IPS DF 19.7 (cell line): ENCODE measurements at regions not wholly inside any gene's neighbourhood (a gene's known extent, or its start where the extent isn't known, plus 50 kb on each side); places are given as distances from the start of the nearest gene placed in this dataset.

Source experiments
- DNase-seq: peaks from one replicate; pipeline ENCODE4 v3.0.0-alpha.2; 2013; ENCODE audit warnings: low read depth, low spot score

DNA sequence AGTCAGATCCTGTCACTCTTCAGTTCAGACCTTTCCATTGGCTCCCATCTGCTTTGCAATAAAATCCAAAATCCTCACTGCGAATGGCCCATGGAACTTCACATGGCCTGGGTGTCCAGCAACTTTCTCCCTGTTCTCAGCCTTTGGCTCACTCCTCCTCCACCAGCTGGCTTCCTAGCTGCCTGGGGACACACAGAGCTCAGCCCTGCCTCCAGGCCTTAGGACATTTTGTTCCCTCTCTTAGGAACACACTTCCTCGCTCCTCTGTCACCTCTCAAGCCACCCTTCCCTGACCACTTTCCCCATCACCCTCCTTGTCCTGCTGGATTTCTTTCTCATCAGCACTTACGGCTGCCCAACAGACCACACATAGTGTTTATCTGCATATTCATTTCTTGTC lies 419.6 kb downstream of the MED13L start:
- no peak for DNase-seq

DNA sequence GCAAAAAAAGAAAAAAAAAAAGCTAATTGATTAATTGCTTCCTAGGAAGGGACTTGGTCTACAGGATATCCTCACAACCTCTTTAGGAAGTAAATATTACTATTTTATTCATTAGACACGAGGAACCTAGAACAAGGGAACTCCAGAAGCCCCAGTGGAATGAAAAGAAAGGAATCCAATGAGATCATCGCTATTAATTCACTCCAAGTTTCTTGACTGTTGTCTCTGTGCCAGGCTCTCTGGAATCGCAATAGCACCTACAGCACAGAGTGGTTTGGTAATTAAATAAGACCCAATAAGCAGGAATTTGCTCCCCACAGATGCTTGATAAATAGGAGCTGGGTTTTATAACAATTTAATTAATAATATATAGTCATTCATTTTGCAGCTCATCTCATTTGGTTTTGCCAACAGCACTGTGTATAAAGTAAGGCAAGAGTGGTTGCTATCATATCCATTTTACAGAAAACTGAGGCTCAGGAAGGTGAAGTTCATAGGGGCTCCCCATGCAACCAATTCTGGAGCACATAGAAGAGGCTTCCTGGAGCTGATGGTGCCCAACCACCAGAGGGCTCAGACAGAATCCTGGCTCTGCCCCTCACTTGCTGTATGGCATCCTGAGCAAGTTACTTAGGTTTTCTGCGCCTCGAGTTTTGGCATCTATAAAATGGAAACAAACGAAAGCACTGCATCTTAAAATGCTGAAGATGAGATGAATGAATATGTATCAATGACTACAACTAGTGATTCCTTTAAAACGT lies 420.2 kb downstream of the MED13L start:
- no peak for DNase-seq

DNA sequence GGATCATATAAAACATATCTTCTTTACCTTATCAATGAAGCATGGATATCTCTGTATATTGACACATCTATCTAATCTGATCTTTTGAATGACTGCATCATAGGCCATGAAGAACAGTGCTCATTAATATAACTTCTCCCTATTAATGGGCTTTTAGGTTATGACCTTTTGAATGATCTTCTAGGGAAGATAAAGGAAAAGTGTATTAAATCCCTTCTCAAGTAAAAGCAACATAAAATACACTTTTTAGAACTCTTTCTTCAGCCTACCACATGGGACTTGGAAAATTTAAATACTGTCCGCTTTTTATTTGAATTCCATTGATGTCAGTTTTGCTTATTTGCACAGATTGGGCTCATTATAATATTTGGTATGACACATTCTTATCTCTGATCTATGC lies 425.4 kb downstream of the MED13L start:
- DNase-seq, result no peak

DNA sequence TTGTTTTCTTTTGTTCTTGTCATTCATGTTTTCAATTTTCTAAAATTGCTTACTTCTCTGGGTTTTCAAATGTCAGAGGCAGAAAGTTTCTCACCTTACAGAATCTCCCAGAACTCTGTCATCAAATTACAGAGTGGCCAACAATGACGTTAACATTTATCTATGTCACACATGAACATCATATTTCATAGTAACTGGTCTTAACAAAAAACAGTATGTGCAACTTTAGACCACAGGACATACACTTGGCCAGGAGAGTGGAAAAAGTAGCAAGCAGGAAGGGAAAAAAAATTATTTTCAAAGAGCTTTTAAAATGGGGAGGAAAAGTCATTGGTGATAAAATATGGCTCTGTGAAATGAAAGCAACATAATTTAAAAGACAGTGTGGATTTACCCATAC lies 426.5 kb downstream of the MED13L start:
- DNase-seq, result no peak

DNA sequence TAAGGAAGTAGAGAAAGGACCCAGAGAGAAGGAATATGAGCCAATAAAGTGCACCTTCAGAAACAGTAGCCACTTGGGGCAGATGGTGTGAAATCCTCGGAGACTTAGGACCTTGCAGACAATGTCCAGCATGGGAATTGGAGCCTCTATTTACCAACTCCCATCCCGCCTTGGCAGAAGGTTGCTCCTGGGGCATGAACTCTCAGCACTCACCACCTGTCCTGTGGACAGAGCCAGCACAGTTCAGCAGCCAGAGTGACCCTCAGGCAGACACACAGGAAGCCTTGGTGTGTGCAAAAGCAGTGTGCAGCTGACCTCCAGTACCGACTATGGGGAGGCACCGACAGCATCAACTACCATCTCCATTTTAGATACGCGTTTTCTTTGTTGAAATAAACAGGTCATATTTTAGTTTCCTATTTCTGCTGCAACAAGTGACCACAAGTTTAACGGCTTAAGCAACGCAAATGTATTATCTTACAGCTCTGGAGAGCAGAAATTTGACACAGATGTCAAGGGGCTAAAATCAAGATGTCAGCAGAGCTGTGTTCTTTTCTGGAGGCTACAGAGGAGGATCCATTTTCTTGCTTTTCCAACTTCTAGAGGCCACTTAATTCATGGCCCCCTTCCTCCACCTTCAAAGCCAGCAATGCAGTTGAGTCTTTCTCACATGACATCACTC lies 428.1 kb downstream of the MED13L start:
- no peak for DNase-seq

DNA sequence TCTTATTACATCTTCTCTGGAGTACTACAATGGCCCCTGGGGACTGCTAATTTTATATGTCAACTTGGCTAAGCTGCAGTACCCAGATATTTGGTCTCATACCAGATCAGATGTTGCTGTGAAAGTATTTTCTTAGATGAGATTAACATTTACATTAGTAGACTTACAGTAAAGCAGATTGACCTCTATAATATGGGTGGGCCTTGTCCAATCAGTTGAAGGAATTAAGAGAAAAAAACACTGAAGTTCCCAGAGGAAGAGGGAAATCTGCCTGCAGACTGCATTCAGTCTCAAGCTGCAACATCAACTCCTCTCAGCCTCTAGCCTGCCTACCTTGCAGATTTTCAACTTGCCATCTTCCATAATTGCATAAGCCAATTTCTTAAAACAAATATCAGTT lies 430.1 kb downstream of the MED13L start:
- DNase-seq, result no peak

DNA sequence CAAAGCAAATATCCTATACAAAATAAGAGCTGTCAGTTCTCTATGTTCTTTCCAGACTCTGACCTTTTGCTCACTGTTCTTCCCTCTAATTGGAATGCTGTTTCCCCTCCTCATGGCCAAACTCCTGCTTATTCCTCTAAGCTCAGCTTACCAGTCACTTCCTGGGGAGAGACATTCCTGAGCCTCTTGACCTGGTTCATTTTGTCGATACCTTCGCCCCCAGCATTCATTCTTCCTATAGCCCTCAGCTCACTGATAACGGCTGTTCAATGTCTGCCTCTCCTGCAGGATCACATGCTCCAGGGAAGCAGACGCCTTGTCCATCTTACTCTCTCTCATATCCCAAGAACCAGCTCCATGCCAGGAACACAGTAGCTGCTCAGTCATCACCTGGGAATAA lies 431.0 kb downstream of the MED13L start:
- DNase-seq, result no peak

DNA sequence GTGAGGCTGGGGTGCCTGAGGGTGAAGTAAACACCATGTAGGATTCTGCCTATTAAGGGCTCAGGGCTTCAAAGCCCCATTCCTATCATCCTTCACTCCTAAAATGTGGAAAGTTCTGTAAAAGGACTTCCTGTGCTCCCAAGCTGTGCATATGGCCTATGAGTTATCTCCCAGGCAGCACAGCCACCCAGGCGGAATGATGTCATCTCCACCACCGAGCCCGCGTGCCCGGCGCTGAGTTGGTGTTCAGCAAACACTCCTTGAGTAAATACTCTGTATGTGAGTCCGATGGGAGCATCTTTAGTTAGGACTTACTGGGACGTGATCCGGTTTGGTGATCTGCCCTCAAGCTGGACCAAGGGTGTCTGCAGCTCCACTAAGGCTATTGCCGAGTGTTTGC lies 437.3 kb downstream of the MED13L start:
- no peak for DNase-seq

DNA sequence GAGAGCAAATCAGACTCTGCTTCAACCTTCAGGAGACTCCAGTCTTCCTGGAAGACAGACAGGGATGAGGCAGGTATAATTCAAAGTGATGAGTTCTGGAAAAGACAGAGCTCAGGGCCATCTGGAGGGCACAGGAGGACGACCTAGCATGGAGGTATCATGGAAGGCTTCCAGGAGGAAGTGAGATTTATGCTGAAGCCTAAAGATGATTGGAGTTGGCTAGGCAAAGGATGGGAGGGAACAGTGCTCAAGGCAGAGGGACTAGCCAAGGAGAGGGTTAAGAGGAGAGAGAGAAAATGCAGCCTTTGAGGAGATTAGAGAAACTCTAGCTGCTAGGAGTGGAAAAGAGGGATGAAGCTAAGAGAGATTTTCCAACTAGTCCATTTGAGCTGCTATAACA lies 438.5 kb downstream of the MED13L start:
- no peak for DNase-seq

DNA sequence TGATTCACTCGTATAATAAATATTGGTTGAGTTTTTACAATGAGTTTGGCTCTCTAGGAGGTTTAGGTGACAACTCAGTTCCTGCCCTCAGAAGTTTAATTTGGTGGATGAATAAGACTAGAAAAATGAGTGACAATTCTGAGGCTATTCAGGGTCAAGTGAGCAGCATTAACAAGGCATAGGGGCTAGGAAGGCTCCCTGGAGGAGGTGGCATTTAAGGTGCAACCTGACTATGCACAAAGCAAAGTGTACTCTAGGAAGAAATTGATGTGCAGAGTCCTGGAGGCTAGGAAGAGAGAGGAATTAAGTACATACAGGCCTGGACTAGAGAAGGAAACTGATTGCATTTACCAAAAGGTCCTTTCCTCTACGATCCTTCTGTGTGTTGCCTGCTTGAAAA lies 440.3 kb downstream of the MED13L start:
- no peak for DNase-seq

DNA sequence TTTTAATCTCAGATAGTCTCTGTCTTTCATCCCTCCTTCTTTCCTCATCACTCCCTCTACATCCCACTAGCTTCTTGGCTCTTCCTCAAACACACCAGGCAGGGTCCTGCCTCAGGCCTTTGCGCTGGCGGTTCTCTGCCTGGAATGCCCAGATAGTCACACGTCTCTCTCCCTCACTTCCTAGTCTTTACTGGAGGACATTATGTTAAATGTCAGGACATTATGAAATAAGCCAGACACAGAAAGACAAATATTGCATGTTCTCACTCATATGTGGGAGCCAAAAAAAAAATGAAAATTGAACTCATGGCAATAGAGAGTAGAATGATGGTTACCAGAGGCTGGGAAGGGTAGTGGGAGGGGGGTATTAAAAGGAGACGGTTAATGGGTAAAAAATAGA lies 442.0 kb downstream of the MED13L start:
- DNase-seq, result no peak

DNA sequence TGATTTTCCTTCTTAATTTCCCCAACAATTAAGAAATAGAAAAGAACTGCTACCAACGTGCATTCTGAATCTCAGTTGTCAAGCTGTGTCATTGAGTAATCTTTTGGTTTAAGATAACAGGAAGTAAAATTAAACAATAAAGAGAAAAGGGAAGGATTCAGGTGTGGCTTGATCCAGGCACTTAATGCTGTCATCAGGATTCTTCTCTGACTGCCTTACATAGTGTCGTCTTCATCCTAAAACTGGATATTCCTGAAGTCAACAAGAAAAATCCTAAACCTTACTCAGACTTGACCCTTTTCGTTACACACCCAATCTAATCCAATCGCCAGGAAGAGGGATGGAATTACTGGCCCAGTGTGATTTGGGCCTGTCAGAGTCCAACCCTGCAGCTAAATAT lies 443.8 kb downstream of the MED13L start:
- DNase-seq, result no peak

DNA sequence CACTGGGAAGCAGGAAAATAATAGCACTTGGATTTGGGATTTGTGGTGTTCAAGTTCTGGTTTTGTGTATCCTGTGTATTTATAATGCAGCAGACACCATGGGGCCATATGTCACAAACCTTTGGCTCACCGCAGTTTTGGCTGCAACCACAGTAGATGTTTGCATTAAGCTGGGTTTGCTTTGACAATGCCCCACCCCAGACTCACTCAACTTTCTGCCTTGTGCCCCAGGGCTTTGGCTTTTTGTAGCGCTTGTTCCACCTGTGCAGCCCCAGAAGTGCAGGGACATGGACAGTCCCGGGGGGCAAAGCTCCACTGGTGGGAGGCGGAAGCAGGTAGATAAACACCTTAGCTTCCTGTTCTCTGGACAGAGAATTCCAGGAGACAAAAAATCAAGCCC lies 446.9 kb downstream of the MED13L start:
- no peak for DNase-seq

DNA sequence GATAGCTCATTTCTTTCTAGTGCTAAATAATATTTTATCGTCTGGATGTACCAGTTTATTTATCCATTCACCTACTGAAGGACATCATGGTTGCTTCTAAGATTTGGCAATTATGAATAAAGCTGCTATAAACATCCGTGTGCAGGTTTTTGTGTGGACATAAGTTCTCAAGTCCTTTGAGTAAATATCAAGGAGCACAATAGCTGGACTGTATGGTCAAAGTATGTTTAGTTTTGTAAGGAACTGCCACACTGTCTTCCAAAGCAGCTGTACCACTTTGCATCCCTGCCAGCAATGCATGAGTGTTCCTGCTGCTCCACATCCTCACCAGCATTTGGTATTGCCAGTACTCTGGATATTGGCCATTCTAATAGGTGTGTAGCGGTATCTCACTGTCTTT lies 447.4 kb downstream of the MED13L start:
- DNase-seq, result no peak

DNA sequence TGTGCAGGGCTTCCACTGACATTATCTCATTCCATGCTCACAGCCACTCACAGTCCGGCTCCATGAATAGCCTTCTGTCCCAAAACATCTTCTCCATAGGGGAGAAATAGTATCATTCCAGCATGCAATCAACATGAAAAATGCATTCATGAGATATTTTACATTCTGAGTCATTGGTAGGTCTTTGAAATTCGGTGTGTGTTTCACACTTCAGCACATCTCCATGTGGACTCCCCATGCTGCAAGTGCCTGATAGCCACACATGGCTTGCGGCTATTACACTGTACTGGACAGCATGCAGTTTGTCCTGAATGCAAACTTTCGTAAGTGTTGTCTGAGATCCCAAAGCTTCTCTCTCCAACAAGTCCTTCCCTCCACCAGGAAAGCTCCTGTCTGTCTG lies 449.3 kb downstream of the MED13L start:
- DNase-seq, result no peak

DNA sequence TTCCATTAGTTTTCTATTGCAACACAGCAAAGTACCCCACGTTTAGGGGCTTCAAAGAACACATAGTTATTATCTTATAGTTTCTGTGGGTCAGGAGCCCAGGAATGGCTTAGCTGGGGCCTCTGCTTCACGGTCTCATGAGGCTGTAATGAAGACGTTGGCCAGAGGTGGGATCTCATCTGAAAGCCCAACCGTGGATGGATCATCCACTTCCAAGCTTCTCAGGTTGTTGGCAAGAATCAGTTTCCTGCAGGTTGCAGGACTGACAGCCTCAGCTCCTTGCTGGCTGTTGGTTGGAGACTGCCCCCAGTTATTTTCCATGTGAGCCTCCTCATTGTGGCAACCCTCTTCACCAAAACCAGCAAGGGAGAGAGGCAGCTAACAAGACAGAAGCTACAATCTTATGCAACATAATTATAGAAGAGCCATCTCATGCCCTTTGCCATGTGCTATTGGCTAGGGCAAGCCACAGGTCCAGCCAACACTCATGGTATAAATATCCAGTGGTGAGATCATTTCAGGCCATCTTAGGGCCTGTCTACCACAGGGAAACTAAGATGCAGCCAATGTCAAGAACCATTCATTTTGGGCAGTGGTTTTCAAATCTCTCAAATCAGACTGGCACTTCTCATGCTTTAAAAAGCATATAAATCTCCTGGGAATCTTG lies 452.4 kb downstream of the MED13L start:
- DNase-seq, result no peak

DNA sequence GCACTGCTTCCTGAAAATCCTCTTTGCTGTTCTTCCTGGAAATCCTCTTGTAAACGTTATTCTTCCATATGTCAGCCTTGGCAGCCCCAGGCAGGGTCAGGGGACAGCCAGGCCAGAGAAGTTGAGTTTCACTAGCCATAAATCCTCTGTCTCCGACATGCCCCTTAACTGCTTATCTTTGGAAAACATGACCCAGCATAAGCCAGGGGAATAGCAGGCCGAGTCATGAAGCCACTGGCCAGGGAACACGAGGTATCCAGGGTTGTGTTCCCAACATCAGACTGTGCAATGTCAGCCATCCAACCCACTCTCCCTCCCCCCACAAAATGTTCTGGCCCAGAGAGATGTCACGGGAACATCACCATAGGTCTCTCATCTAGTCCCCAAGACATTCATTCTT lies 453.9 kb downstream of the MED13L start:
- no peak for DNase-seq

DNA sequence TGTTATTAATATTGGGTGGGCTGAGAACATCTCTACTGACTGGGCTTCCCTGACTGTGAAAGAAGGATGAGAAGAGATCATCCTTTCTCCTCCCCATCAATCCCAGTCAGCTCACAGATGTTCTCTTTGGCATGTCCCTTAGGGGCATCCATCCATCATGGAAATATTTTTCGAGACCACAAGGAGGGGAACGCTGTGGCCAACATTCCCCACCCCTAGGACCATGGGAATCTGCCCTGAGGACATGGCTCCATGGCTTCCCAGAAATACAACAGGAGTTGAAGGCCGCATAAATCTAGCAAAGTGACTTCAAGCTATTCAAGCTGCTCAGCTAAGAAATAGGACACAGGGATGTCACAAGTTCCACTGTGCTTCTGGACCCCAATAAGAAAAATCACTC lies 456.8 kb downstream of the MED13L start:
- no peak for DNase-seq

DNA sequence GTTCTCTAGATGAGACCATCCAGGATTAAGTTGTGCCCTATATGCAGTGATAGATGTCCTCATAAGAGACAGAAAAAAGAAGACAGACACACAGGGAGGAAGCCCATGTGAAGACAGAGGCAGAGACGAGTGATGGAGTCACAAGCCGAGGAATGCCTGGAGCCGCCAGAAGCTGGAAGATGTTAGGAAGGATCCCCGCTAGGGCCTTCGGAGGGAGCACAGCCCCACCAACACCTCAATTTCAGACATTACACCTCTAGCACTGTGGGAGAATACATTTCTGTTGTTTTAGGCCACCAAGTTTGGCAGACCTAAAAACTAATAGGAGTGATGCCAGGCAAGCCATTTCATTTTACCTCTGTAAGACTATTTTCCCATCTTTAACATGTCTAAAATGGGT lies 458.5 kb downstream of the MED13L start:
- DNase-seq, result no peak

DNA sequence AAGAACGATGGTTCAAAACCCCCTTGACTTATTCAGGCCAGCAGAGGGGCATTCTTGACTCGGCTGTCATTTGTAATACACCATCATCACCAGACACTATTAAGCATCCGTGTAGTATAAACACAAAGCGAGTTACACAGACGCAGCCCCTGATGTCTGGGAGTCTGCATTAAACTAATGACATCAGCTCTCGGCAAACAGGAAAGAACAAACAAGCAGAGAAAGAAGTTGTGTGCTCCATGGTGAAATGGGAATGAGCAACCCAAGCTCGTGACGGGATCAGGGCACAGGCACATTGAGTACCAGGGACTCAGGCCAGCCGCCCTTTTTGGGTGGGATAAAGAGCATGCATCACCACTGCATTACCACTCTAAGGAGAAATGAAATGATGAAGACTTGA lies 460.1 kb downstream of the MED13L start:
- no peak for DNase-seq

DNA sequence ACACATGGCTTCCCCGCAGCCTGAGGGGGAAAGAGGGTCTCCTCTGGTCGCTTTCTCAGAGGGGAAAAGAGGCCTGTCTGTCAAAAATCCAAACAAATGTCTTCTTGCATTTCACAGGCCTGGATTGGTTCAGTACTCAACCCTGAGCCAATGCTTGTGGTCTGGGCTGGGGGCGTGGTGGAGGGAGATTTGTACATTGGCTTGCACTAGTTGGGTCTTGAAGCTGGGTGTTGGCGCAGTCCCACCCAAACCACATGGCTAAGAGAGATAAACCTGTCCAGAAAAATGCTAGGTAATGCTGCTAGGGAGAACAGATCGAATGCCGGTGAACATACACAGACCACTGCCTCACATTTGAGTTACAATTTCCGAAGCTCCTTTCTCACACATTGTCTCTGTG lies 461.6 kb downstream of the MED13L start:
- DNase-seq, result no peak

DNA sequence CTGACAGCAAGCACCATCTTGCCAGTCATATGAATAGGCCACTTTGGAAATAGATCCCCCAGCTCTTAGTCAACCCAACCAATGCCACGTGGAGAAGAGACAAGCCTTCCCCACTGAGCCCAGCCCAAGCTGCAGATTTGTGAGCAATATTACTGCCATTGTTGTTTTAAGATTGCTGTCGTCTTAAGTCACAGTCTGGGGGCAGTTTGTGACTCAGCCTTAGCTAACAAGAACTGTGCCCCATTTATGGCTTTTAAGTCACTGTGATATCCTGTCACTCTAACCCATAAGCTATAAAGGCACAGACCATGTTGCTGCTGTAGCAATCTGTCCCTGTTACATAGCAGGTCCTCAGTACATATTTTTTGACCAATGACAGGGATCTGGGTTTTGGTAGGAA lies 464.2 kb downstream of the MED13L start:
- no peak for DNase-seq

DNA sequence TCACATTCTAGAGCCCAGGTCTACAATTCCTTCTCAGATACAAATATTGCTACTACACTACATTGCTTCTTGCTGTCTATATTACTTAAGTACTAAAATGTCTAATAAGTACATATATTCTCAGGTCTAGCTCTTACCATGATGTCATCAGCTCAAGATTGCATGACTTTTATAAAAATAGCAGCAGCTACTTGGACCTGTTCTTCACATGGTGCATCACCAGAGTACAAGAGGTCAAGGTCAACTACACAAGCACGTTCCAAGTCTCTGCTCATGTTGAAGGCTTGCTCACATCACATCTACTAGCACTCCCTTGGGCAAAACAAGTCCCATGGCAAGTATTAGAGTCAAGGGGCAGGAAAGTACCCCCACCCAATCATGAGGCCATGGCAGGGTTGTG lies 465.6 kb downstream of the MED13L start:
- DNase-seq, result no peak
